Upper lobe of left lung (tissue), 6 donors: ENCODE measurements at regions not wholly inside any gene's neighbourhood (a gene's known extent, or its start where the extent isn't known, plus 50 kb on each side); places are given as distances from the start of the nearest gene placed in this dataset.

Experiments
- ATAC-seq, 2 donors: fragments of 200-7000 bp; cut with Tn5 transposase; one replicate each; pipeline ENCODE4 v1.9.1; 2022; ENCODE audit warnings: mild to moderate bottlenecking in 2 of 2, moderate library complexity in 2 of 2; ENCODE audit not compliant: low FRiP score in 2 of 2
- DNase-seq, 2 donors: peaks; one replicate each; pipeline ENCODE4 v3.0.0-alpha.2; 2019 to 2020
- H3K27ac ChIP-seq, 4 donors: fragments of 200-600 bp; sonication (generic); one replicate each; pipeline ENCODE4 v1.5.1; 2016 to 2019
- H3K27me3 ChIP-seq, 4 donors: fragments of 200-600 bp; sonication (generic); one replicate each; pipeline ENCODE4 v1.5.1; 2017 to 2019
- H3K36me3 ChIP-seq, 4 donors: fragments of 200-600 bp; sonication (generic); one replicate each; pipeline ENCODE4 v1.5.1; 2016 to 2019
- H3K4me1 ChIP-seq, 4 donors: fragments of 200-600 bp; sonication (generic); one replicate each; pipeline ENCODE4 v1.5.1; 2018 to 2019
- H3K4me3 ChIP-seq, 4 donors: fragments of 200-600 bp; sonication (generic); one replicate each; pipeline ENCODE4 v1.5.1; 2017 to 2019; ENCODE audit warnings: mild to moderate bottlenecking in 2 of 4, moderate library complexity in 1 of 4
- H3K9me3 ChIP-seq, 4 donors: fragments of 200-600 bp; sonication (generic); one replicate each; pipeline ENCODE4 v1.5.1; 2018 to 2019
- EP300 ChIP-seq, 4 donors: sonication (generic); formaldehyde crosslinking; IDR thresholded peaks; one replicate each; pipeline ENCODE4 v1.5.1; 2017; ENCODE audit warnings: antibody characterized with exemption in 4 of 4, control low read depth in 2 of 4
- POLR2A ChIP-seq, 4 donors: fragments of 450-650 bp; IDR thresholded peaks; one replicate each; pipeline ENCODE4 v1.5.1; 2016 to 2017; ENCODE audit warnings: antibody characterized with exemption in 4 of 4, mild to moderate bottlenecking in 2 of 4
- POLR2AphosphoS5 ChIP-seq, 2 donors: sonication (generic); formaldehyde crosslinking; IDR thresholded peaks; one replicate each; pipeline ENCODE4 v1.5.1; 2017; ENCODE audit warnings: antibody characterized with exemption in 2 of 2
- WGBS, 2 donors: methylation state at CpG; one replicate each; pipeline ENCODE4 v1.1.5; 2017 to 2018; 5-methylcytosine and 5-hydroxymethylcytosine counted together
- TF ChIP-seq, protein P1 (sequence below), 6 experiments: fragments of 450-650 bp in 4 of 6; fragments of 200-600 bp in 2 of 6; sonication (generic) in 2 of 6; IDR thresholded peaks; one replicate each; pipeline ENCODE4 v1.5.1; 2016 to 2019; ENCODE audit warnings: antibody characterized with exemption in 6 of 6
- donor health status: DM: no; HTN: no; CAD: no; lungs with moderate emphysema.
- donor health status: DM: no; HTN: yes; CAD: no; lungs with severe emphysema.

GRCh38 chr6:126907996-126908395, 210.5 kb upstream of the RSPO3 start:
- Histone ChIP-seq H3K9me3 (no peaks in the 10 kb centered on the region), H3K36me3 (no peaks in the 10 kb centered on the region), H3K27me3 (no peaks in the 10 kb centered on the region), H3K4me1 (no peaks in the 10 kb centered on the region), H3K27ac (no peak overlapping the region), H3K4me3 (no peak overlapping the region)
- WGBS, 2 donors, result 73 to 75% methylated on average over 5 of the region's 5 CpGs
- DNase-seq, result no peak
- TF ChIP-seq, protein P1, sequence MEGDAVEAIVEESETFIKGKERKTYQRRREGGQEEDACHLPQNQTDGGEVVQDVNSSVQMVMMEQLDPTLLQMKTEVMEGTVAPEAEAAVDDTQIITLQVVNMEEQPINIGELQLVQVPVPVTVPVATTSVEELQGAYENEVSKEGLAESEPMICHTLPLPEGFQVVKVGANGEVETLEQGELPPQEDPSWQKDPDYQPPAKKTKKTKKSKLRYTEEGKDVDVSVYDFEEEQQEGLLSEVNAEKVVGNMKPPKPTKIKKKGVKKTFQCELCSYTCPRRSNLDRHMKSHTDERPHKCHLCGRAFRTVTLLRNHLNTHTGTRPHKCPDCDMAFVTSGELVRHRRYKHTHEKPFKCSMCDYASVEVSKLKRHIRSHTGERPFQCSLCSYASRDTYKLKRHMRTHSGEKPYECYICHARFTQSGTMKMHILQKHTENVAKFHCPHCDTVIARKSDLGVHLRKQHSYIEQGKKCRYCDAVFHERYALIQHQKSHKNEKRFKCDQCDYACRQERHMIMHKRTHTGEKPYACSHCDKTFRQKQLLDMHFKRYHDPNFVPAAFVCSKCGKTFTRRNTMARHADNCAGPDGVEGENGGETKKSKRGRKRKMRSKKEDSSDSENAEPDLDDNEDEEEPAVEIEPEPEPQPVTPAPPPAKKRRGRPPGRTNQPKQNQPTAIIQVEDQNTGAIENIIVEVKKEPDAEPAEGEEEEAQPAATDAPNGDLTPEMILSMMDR (IDR thresholded peaks at IDR 0.05), result no peak
- TF ChIP-seq POLR2A (IDR thresholded peaks at IDR 0.05) (no peak), POLR2AphosphoS5 (IDR thresholded peaks at IDR 0.05) (no peak), EP300 (IDR thresholded peaks at IDR 0.05) (no peak)
- no peak for ATAC-seq

DNA sequence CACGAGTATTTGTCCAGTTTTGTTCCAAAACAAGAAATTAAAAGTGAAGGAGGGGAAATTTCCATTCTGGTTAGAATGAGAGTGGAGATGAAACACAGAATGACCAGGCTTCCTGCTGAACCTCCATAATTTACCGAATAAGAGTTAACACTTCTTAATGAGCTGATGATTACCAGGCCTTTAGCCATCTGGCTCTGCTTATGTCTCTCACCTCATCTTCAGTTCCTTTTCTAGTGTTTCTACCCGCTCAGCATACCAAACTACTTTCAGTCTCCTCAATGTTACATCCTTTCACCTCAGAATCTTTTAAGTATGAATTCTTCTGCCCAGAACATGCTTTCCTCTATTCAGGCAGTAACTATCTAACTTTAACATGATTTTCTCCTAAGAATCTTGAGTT, 209.0 kb upstream of the RSPO3 start:
- no peaks in the 10 kb centered on the region for H3K36me3 ChIP-seq
- no peak overlapping the region for H3K27ac ChIP-seq
- no peak overlapping the region for H3K4me3 ChIP-seq
- 70 to 71% methylated on average over 3 of the region's 3 CpGs for WGBS, 2 donors
- ATAC-seq, result no peak
- H3K4me1 ChIP-seq, result no peaks in the 10 kb centered on the region
- TF ChIP-seq EP300 (IDR thresholded peaks at IDR 0.05) (no peak), POLR2AphosphoS5 (IDR thresholded peaks at IDR 0.05) (no peak), POLR2A (IDR thresholded peaks at IDR 0.05) (no peak)
- TF ChIP-seq, protein P1 (IDR thresholded peaks at IDR 0.05), result no peak
- H3K9me3 ChIP-seq, result no peaks in the 10 kb centered on the region
- H3K27me3 ChIP-seq, result no peaks in the 10 kb centered on the region
- no peak for DNase-seq

- H3K4me1 ChIP-seq, result no peaks in the 10 kb centered on the region
- no peaks in the 10 kb centered on the region for H3K36me3 ChIP-seq
- TF ChIP-seq, protein P1 (IDR thresholded peaks at IDR 0.05), result no peak
- TF ChIP-seq POLR2AphosphoS5 (IDR thresholded peaks at IDR 0.05) (no peak), EP300 (IDR thresholded peaks at IDR 0.05) (no peak), POLR2A (IDR thresholded peaks at IDR 0.05) (no peak)
- H3K4me3 ChIP-seq, result no peak overlapping the region
- no peaks in the 10 kb centered on the region for H3K27me3 ChIP-seq
- DNase-seq (no peak), ATAC-seq (no peak)
- WGBS, 2 donors, result 35 to 46% methylated on average over 1 of the region's 1 CpG
- no peak overlapping the region for H3K27ac ChIP-seq
- no peaks in the 10 kb centered on the region for H3K9me3 ChIP-seq
Observed at GRCh38 chr6:126913651-126914050, 204.8 kb upstream of the RSPO3 start.

DNA sequence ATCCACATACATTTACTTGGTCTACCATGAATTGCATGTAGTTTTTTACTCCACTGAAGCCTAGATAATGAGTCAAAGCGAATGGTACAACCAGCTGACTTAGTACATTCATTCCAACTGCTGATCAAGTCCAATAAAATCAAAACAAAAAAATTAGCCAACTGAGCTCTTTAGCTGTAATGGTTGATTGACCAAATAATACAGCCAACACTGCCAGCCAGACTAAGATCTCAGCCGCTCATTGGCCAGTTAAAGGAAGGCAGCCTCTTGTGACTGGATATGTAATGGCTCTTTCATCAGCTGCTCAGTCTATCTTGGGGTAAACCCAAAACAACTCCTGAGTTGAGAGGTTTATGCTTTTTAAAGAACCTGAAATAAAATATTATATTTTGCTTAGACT, 204.3 kb upstream of the RSPO3 start:
- 84% methylated on average over 2 of the region's 2 CpGs for WGBS, 2 donors
- no peak for TF ChIP-seq POLR2A (IDR thresholded peaks at IDR 0.05)
- TF ChIP-seq EP300 (IDR thresholded peaks at IDR 0.05), result no peak
- TF ChIP-seq, protein P1 (IDR thresholded peaks at IDR 0.05), result no peak
- TF ChIP-seq POLR2AphosphoS5 (IDR thresholded peaks at IDR 0.05), result no peak
- no peaks in the 10 kb centered on the region for H3K4me1 ChIP-seq
- DNase-seq (no peak), ATAC-seq (no peak)
- no peaks in the 10 kb centered on the region for H3K9me3 ChIP-seq
- no peaks in the 10 kb centered on the region for H3K36me3 ChIP-seq
- H3K4me3 ChIP-seq, result no peak overlapping the region
- H3K27me3 ChIP-seq, result no peaks in the 10 kb centered on the region
- H3K27ac ChIP-seq, result no peak overlapping the region

GRCh38 chr6:126914801-126915200, 203.7 kb upstream of the RSPO3 start:
- Histone ChIP-seq H3K27ac (no peak overlapping the region), H3K36me3 (no peaks in the 10 kb centered on the region), H3K27me3 (no peaks in the 10 kb centered on the region), H3K9me3 (no peaks in the 10 kb centered on the region), H3K4me3 (no peak overlapping the region), H3K4me1 (no peaks in the 10 kb centered on the region)
- DNase-seq, result no peak
- ATAC-seq, result no peak
- no peak for TF ChIP-seq POLR2A (IDR thresholded peaks at IDR 0.05)
- no peak for TF ChIP-seq EP300 (IDR thresholded peaks at IDR 0.05)
- TF ChIP-seq, protein P1 (IDR thresholded peaks at IDR 0.05), result no peak
- no peak for TF ChIP-seq POLR2AphosphoS5 (IDR thresholded peaks at IDR 0.05)
